T47D (cell line): ENCODE measurements at regions not wholly inside any gene's neighbourhood (a gene's known extent, or its start where the extent isn't known, plus 50 kb on each side); places are given as distances from the start of the nearest gene placed in this dataset.
A peak's percentile ranks its signal among the peaks of the same experiment; 100 is the strongest.

Experiments used
- DNase-seq, 2 experiments: peaks; one replicate each; pipeline versions ENCODE4 v3.0.0 to v3.0.0-alpha.2; 2011 to 2012; ENCODE audit warnings: low read depth in 1 of 2, low spot score in 1 of 2
- JUND ChIP-seq: IDR thresholded peaks from 2 replicates; pipeline ENCODE4 v1.6.1; 2012; ENCODE audit warnings: low read depth
- in situ Hi-C: cut with HindIII; loops from 2 replicates; pipeline ENCODE4 v1.10.0; 2016; ENCODE audit warnings: low sequenced_read_pairs, low pct_unique_long_range_greater_than_20kb

DNA sequence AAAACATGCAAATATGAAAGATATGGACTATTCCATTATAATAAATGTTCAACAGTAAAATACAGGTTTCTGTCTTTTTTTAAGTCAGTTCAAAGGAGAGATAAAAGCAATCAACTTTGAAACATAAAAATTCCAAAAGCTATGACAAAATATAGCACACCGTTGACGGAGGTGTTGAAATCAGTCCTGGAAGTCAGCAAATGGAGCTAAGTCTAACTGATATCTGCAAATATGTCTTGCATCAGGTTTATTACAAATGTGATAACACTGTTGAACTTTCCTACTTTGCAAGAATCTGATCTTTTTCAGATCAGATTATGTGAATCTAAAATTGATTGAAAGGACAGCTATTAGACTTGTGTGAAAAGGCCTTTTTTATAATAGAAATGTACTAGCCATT is 300.7 kb downstream of the SHOX2 start:
- no peak for TF ChIP-seq JUND
- in situ Hi-C loops: no loop called here
- no peak for DNase-seq

DNA sequence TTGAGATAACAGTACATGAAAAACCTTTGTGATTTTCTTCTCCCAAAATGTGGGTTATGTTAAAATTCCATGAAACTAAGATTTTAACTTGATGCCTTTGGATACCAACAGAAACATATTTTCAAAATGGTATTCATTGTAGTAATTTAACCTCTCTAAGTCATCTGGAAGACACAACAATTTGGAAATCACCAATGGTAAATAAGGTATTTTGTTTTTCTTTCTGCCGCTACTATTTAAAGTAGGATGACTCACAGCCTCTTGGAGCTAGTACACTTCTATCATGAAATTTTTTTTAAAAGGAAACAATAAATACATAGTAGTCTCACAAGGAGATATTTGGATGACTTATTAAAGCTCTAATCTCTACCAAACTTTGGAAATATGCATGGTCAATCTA is 291.6 kb upstream of the VEPH1 start:
- DNase-seq: no peak
- in situ Hi-C loops: no loop called here
- no peak for TF ChIP-seq JUND

DNA sequence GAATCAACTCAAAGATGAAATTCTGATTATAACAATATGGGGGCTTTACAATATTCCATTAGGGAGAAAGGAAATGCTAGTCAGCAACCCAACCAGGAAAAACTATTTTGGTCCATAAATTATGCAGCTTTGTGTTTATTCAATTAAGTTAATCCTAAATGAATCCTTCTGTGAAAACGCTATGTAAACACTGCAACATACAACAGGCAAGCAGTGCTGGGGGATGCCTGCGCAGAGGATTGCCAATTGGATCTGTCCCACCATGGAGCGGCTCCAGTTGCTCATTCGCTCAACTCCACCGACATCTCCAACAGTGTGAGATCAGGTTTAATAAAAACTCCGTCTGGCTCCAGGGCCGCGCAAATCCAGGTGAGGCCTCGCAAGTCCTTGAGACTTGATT is 290.5 kb upstream of the VEPH1 start:
- no peak for DNase-seq
- in situ Hi-C loops: no loop called here
- TF ChIP-seq JUND: no peak

DNA sequence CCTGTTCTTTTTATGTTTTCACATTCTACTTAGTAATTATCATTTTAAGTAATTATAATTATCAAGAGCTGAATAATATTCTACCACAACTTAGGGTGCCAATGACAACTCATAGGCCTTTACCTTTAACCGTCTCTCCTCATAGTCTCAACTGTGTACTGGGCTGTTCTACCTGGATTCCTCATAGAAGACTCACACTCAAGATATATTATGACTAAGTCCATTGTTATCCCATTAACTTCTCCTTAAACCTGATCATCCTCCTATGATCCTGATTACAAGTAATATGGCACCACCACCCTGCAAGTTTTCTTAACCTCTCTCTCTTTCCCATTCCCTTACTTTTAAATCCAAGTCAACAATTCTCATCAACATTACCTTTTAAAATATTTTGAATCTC is 285.9 kb upstream of the VEPH1 start:
- in situ Hi-C loops: no loop called here
- no peak for DNase-seq
- TF ChIP-seq JUND: no peak

DNA sequence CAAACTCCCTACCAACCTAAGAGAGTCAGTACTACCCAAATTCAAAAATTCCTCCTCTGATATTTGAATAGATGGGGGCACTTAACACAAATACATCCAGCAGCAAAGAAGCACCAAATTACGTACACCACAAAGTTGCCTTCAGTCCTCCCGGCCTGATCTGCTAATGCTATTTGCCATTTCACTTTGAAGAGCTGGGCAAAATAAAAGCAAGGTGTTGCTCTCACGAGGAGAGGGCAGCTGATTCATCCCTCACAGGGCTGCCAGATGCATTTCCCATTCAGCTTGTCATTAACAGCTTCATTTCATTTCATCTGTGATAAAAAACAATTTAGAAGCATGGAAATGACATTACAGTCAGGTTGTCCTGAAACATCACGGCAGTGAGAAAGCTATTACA is 283.4 kb upstream of the VEPH1 start:
- DNase-seq: no peak
- TF ChIP-seq JUND: no peak
- in situ Hi-C loops: no loop called here

DNA sequence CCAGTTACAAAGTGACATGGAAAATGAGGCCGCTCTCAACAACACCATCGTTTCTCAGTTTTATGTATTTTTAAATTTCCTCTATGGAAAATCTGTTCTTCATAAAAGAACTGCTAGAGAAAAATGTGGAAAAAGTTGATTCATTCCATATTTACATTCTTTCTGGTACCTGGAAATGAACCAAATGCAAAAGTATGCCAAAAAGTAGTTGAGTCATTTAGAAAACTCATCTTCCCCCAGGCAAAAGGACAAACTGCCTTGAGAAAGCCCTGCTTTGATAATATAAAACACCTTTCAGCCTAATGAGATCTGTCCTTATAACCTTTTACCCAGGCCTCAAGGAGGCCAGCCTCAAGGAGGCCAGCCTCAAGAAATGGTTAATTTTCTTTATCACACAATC is 283.0 kb upstream of the VEPH1 start:
- in situ Hi-C loops: no loop called here
- no peak for DNase-seq
- TF ChIP-seq JUND: no peak

- DNase-seq: peak in 1 of 2 experiments; percentile 18
- in situ Hi-C loops: no loop called here
Measured at GRCh38 chr3:157785102-157785826, 282.0 kb upstream of the VEPH1 start.

GRCh38 chr3:157782236-157782635 is 279.0 kb upstream of the VEPH1 start:
- no peak for DNase-seq
- no peak for TF ChIP-seq JUND
- in situ Hi-C loops: no loop called here

More at GRCh38 chr3:157785102-157785826, 282.0 kb upstream of the VEPH1 start:
- TF ChIP-seq JUND: no peak

- TF ChIP-seq JUND: no peak
- DNase-seq: no peak
- in situ Hi-C loops: no loop called here
Measured at GRCh38 chr3:157776861-157777260, 273.6 kb upstream of the VEPH1 start.

GRCh38 chr3:157775446-157775845 is 272.2 kb upstream of the VEPH1 start:
- DNase-seq: no peak
- in situ Hi-C loops: no loop called here
- no peak for TF ChIP-seq JUND

- in situ Hi-C loops: no loop called here
- no peak for DNase-seq
- TF ChIP-seq JUND: no peak
Measured at GRCh38 chr3:157769378-157769777, 266.2 kb upstream of the VEPH1 start.

- in situ Hi-C loops: no loop called here
- no peak for TF ChIP-seq JUND
- DNase-seq: peak in 1 of 2 experiments; percentile 18
Measured at GRCh38 chr3:157767607-157768006, 264.4 kb upstream of the VEPH1 start.

DNA sequence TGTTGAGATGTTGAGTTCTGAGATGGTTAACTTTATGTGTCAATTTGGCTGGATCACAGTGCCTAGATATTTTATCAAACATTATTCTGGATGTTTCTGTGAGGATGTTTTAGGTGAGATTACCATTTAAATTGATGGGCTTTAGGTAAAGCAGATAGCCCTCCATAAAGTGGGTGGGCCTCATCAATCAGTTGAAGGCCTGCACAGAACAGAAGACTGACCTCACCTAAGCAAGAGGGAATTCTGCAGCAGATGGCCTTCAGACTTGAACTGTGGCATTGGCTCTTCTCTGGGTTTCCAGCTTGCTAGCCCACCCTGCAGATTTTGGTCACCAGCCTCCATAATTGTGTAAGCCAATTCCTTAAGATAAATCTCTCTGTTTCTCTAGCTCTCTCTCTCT is 260.4 kb upstream of the VEPH1 start:
- no peak for DNase-seq
- no peak for TF ChIP-seq JUND
- in situ Hi-C loops: no loop called here

- TF ChIP-seq JUND: no peak
- in situ Hi-C loops: no loop called here
- no peak for DNase-seq
Measured at GRCh38 chr3:157759311-157759710, 256.1 kb upstream of the VEPH1 start.

GRCh38 chr3:157755233-157755632 is 252.0 kb upstream of the VEPH1 start:
- no peak for TF ChIP-seq JUND
- in situ Hi-C loops: no loop called here
- no peak for DNase-seq
